Embryonic facial prominence (tissue), 1 donor: ENCODE measurements at regions not wholly inside any gene's neighbourhood (a gene's known extent, or its start where the extent isn't known, plus 50 kb on each side); places are given as distances from the start of the nearest gene placed in this dataset.
"Not testable (repeated sequence)": the region's sequence is repeated elsewhere in the genome, so short reads cannot be mapped to it uniquely, and the experiment has no call there.

Source experiments
- DNase-seq: peaks from one replicate; pipeline ENCODE4 v3.0.0-alpha.2; 2016; ENCODE audit errors: extremely low spot score

DNA sequence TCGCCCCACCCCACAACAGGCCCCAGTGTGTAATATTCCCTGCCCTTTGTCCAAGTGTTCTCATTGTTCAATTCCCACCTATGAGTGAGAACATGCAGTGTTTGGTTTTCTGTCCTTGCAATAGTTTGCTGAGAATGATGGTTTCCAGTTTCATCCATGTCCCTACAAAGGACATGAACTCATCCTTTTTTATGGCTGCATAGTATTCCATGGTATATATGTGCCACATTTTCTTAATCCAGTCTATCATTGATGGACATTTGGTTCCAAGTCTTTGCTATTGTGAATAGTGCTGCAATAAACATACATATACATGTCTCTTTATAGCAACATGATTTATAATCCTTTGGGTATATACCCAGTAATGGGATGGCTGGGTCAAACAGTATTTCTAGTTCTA, 132.7 kb downstream of the SNX10 start:
- not testable (repeated sequence) for DNase-seq

DNA sequence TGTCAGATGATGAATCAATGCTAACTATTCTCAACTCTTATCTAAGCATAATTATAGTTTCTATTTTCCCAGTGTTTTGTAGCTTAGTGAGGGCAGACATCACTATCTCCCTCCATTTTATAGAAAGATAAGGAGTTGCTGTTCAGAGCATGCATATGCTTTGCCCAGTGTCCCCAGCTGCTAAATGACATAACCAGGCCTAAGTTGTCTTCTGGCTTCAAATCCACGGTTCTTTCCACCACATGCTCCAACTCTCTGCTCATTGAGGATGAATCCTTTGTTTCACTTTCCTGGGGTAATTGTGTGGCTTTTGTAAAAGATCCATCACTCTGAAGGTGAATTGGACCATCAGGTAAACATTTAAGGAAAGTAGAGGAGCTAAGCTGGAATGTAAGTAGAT, 134.0 kb downstream of the SNX10 start:
- DNase-seq, result no peak

DNA sequence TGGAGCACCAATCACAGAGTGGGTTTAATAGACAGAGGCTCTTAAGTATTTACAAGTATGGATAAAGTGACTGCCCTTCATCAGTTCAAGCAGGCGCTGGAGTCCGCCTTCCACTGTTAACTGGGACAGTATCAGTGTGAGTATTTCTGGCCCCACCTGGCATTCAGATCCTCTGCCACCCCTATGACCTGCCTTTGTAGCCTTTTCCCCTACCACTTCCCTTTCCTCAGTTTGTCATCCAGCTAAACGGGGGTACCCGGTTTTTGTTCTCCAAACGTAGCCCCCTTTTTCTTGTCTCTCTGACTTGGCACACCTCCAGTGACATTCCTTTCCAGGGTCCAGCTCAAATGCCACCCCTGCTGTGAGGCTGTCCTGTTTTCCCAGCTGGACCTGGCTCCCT, 134.4 kb downstream of the SNX10 start:
- DNase-seq, result no peak

DNA sequence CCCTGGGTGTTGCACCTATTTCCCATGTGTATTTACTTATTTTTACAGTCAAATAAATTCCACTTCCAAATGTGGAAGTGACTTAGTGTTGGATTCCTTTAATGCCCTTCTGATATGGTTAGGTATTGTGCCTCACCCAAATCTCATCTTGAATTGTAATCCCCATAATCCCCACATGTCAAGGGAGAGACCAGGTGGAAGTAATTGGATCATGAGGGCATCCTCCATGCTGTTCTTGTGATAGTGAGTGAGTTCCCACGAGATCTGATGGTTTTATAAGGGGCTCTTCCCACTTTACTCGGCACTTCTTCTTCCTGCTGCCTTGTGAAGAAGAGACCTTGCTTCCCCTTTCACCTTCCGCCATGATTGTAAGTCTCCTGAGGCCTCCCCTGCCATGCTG, 136.9 kb downstream of the SNX10 start:
- no peak for DNase-seq

DNA sequence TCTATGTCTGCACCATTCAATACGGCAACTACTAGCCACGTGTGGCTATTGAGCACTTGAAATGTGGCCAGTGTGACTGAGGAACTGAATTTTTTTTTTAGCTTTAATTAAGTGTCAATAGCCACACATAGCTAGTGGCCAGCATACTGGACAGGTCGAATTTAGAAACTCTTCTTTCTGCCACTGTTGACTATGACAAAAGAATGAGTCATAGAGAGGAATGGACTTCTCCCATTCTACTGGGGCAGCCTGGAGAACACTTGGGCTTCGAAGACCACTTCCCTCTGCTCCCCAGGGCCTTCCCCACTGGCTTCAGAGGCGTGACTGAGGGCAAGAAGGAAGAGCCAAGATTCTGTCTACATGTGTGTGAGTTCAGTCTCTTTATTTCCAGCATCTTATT, 137.5 kb downstream of the SNX10 start:
- DNase-seq, result no peak

DNA sequence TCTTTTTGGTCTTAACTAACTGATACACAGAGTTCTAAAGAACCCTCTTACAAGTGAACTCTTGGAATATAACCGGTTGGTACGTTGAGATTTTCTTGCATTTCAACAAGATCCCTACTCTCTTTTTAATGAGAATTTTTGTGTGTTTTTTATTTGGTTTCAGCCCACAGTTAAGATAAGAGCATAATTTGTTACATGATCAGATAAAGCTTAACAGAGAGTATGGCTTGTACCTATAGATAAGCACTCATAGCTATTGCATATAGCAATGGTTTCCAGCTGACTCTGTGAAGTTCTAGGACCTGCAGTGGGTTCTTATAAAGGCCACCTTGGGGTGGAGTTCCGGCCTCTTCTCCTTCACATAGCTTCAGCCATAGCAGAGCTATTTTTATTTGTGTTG, 143.3 kb downstream of the SNX10 start:
- DNase-seq, result no peak

DNA sequence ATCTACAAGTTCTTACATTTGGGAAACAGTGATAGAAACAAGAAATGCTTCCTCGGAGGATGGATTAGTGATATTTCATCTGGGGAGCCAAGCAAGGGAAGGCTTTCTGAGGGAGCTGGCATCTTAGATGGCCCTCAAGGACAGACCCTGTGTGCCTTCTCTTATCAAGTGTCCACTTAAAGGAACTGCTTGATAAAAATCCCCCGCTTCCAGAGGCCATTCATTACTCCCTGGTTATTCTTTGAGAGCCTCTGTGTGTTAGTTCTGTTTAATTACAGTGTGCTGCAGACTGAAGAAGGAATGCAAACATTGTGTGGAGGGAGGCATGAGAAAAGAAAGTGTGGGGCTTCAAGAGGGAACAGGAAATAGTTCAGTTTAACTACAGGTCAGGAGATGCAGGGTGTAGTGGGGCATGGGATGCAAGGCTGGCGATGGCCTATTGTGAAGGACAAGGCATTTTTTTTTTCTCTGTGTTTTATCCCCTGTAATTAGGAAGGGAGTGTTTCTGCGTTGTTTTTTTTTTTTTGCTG, 145.4 kb downstream of the SNX10 start:
- DNase-seq, result no peak

DNA sequence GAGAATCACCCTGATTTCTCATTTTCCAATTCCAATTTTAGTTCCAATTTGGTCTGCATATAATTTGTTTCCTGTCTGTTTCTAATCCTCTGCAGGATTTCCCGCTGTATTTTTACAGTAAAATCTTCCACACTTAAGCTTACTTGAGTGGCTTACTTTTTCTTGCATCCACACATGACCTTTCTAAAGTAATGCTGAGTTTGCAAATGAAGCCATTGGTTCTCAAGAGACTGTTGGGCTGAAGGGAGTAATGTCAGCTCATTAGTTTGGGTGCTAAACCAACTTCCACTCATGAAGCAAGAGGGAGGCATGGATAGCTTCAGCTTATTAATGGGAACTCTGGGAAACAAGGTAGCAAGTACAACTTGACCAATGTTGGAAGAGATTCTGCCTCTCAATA, 146.4 kb downstream of the SNX10 start:
- no peak for DNase-seq

DNA sequence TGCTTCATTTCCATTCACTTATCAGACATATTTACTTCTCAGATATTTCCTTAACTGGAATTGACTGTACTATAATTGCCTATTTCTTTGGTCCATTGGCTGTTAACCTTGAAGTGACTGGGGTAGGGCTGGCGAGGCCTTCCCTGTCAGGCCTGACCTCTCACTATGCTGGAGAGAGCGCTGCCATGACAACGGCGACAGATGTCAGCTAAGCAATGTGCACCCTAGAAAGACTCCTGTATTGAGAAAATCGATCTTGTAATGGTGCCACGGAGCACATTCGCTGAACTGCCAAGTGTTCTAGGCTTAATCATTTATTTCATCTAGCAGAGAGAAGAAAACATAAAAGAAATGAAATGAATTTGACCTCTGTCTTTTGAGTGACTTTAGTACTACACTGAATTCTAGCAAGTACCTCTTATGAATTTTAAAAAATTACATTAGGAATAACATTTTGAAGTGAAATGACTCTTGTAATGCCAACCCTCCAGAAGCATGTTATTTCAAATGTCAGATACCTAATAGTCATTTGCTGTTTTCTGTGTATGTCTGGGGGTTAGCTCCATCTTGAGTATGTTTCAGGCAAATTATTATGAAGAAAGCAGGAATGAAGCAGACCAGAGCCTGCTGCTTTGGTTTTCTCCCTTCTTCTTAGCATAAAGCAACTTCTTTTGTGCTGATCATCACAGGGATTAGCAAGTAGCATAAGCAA, 148.0 kb downstream of the SNX10 start:
- no peak for DNase-seq

DNA sequence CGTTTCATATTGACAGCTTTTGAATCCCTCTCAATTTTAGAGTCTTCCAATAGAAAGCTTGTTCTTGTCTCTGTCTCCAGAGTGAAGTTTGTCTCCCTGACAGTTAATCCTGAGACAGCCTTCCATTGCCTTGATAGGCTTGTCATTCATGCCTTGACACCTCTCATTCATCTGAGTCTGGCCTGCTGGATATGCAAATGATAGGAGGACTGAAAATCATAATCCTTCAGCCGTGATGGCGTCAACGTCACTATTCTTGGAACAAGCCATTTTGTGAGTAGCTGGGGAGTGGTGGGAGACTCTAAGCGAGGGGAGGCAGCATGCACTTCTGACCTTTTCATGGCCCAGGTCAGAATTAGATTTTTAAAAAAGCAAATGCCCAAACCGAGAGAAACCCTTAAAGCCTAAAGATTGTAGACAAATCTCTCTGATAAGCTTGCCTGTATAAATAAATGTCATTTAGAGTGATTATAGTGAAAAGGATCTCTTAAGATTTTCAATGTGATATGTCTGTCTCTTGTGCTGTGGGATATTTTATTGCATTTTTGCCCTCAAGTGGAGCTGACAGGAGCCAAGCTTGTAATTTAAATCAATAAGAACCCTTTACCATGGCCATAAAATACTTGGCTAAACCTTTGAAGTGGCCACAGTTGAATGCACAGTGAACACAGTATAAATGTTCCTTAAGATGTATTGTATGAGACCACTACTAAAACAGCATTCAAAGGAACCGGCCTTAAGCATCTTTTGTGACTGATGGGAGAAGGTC, 148.8 kb downstream of the SNX10 start:
- DNase-seq, result no peak

DNA sequence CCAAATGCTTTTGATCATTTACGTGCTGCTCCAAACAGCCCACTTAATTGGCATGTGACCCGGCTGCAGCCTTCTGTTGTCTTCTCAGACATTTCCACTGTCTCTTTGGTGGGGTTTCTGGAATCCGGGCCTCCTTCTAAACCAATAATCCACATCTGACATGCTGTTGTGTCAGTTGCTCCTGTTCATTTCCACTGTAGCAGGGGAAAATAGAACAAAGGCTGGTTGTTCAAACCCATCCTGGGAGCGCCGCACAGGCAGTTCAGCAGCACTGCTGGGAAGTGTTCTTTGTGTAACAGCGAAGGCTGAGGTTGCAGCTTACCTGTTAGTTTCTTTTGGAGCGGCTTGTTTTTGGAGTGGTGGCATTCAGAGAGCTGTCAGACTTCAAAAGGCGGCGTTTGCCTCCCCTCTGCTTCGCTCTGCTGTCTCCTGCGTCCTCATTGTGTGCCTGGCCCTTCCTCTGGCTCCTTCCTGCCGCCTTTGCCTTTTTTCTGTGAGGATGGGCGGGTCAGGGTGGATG, 149.4 kb downstream of the SNX10 start:
- DNase-seq, result no peak

DNA sequence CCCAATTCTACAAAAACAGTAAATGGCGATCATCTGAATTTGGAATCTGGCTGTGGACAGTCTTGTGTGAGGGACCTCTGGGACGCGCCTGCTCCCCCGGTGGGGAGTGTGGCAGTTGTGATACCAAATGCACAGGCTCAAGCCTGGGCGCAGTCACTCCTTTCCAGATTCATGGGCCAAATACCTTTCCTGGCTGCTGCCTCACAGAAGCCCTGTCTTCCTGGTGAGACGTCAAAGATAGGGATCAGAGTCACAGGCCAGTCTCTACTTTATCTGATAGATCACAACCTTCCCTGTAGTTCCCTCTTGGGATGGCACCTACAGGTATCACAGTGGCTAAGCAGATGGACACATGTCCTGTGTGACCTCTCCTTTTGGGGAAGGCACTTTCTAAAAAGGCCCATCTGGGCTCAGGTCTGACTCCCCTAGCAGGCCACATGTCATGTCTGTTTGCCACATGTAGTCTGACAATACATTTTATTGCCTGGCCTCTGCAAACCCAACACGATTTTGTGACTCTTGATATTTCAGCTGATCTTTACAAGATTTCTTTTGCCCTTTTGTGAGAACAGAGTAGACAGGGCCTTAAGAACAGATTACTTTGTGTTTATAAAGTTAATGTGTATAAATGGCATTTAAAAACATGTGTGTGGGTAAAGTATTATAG, 150.1 kb downstream of the SNX10 start:
- no peak for DNase-seq

DNA sequence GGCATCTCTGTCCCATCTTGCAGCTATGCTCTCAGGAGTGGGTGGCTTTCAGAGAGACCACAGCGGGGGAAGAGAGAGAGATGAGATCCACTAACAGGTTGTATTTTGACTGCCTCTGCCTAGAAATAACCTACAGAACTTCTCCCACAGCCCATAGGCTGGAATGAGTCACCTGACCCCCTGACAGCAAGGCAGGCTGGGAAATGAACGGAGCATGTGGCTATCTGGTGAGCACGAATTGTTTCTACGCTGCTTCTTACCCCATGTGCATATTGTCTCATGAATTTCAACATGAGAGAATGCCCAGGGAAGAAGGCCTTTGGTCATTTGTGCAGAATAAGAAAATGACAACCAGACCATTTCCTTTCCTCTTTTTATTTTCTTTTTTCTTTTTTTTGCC, 151.3 kb downstream of the SNX10 start:
- no peak for DNase-seq

DNA sequence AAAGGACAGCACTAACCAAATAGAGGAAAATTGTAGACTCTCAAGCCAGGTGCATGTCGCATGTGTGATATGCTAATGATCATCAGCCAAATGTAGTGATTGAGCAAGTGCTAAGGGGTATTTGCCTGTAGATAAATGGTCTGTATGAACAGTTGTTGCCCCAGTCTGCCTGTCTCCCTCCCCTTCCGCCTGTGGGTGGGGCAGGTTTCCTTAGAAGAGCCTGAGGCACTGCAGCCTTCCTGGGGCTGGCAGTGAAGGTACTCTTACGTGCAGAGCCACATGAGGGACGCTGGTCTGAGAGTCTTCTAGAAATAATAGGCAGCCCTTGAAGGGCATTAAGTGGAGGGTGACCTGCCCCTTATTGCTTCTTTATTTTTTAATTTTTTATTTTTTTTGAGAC, 152.1 kb downstream of the SNX10 start:
- DNase-seq, result no peak

DNA sequence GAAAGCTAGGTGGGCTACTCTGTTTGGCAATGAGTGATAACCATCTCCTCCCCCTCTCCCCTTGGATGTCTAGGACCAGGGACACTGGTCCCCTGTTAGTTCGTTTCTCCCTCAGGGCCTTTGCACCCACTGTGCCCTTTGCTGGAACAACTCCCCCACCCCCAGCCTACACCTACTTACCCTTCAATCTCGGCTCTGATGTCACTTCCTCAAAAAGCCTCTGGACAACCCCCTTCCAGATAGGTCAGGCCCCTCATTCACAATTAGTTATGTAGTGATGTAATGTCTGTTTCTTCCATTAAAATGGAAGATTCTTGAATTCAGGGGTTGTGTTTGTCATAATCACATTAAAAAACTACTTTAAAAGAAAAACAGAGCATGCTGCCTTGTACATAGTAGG, 152.9 kb downstream of the SNX10 start:
- no peak for DNase-seq

DNA sequence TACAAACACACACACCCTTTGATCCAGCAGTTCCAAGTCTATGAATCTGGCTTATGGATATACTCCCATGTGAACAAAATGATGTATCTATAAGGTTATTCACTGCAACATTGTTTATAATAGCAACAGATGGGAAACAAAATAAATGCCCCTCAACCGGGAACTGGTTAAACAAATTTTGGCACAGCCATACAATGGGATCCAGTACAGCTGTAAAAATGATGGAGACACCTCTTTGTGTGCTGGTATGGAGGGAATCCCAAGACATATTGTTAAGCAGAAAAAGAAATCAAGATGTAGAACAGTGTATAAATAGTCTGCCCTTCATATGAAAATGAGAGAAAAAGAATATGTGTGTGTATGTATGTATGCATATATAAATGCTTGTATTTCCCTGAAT, 155.5 kb downstream of the SNX10 start:
- DNase-seq, result peak; percentile 31

DNA sequence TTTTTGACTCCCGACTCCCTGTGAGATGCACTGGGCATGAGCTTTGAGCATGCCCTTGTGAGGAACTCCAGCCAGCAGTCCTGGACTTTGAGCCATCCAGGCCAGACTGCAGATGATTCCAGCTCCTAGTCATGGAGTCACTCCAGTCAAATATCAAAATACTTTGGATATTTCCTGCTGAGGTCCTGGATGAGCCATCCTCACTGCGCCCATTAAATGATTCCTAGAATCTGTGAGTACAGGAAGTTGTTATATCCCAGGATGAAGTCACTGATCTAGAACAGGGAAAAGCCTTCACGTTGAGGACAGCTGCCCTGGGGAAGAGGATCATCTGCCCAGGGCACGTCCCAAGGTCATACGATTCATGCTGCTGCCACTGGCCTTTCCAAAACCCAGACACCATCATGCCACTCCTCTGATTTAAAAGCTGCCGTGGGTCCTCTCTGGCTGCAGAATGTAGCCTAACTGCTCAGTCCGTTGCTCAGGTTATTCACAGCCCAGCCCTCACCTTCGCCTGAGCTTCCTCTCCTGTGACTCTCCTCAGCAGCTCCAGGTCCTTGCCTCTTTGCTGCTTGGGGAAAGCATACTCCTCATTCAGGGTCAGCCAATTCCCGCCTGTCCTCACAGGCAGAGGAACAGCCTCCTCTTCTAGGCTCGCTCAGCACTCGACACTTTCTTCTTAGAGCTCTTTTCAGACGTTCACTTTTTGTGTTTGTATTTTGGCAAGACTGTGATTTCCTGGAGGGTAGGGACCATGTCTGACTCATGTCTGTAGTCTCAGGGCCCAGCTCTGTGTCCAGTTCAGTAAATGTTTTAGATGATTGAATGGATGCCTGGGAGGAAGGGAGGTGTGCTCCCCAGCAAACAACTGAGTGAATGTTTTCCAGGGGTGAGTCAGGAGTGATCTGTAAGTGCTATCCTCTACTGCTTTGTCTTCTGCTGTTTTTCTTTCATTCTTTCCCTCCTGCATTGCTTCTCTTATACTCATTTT, 157.8 kb downstream of the SNX10 start:
- DNase-seq, result no peak

DNA sequence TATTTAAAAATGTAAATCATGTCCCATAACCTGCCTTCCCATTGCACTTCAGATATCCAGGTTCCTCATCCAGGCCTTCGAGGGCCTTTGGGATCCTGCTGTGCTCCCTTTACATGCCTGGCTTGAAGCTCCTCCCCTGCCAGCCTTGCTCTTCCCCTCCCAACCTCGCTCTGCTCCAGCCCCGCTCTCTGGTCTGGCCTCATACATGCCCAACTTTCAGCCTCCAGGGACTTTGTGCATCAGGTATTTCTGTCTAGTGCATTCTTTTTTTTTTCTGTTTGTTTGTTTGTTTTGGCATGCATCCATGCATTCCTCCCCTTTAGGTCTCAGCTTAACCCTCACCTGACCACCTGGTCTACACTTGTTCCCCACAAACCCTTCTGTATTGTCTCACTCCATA, 160.3 kb downstream of the SNX10 start:
- DNase-seq, result no peak

DNA sequence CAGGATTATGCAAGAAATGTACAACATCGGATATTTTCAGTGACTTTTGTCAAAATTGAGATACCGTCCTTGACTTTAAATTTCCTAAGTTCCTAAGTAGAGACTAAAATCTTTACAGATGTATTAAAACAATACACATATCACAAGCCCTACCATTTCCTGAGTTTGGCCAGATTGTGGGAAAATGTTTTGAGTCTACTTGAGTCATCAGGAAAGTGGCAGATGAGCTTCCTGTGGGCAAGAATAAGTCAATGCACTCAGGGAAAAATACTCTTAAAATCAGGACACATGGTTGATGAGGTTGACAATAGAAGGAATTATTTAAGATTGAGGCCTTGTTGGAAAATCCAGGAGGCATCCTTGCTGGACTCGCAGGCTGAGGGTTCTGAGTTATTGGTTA, 162.5 kb downstream of the SNX10 start:
- no peak for DNase-seq

DNA sequence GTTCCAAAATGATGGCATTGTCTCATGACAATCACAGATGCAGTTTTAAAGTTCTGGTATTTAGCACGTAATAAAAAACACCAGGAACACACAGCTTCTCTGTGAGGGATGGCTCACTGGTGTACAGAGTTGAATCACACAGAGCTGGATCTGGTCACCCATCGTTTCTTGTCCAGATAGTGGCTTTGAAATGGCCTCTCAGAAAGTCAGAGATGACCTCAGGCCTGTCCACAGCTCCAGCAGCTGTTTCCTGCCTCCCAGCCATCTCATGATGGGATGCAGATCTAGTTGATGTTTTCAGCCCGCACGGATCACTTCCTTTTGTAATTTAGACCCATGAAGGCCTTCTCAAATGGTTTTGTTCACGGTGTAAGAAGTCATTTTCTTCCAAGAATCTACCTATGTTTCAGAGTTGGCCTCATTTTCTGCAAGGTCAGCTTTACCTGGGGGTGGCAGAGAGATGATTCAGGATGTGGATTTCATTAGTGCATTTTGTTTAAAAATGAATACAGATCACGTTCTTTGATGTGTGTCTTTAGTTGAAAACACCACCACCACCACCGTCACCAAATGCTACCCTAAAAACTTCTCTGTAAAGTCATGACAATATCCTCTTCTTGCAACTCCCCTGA, 166.2 kb downstream of the SNX10 start:
- DNase-seq, result no peak
